Caki2 (cell line): ENCODE measurements at regions not wholly inside any gene's neighbourhood (a gene's known extent, or its start where the extent isn't known, plus 50 kb on each side); places are given as distances from the start of the nearest gene placed in this dataset.
A peak's percentile ranks its signal among the peaks of the same experiment; 100 is the strongest.
"Not testable (repeated sequence)": the region's sequence is repeated elsewhere in the genome, so short reads cannot be mapped to it uniquely, and the experiment has no call there.

Experiments used
- DNase-seq: peaks from one replicate; pipeline ENCODE4 v3.0.0-alpha.2; 2015; ENCODE audit warnings: low read depth
- in situ Hi-C: cut with HindIII; loops from 2 replicates; pipeline ENCODE4 v1.10.0; 2016; ENCODE audit warnings: low sequenced_read_pairs, low pct_unique_long_range_greater_than_20kb, mixed read lengths

- DNase-seq: no peak
- in situ Hi-C loops: no loop called here
These were observed 172.4 kb upstream of the ATP11B start for GRCh38 chr3:182620723-182621434.

GRCh38 chr3:182621435-182622240 is 171.7 kb upstream of the ATP11B start:
- DNase-seq: no peak
- in situ Hi-C loops: no loop called here

- in situ Hi-C loops: no loop called here
- no peak for DNase-seq
These were observed 171.1 kb upstream of the ATP11B start for GRCh38 chr3:182622241-182622545.

GRCh38 chr3:182626484-182627467 is 166.5 kb upstream of the ATP11B start:
- in situ Hi-C loops: no loop called here
- no peak for DNase-seq

GRCh38 chr3:182628531-182628930 is 164.8 kb upstream of the ATP11B start:
- in situ Hi-C loops: no loop called here
- no peak for DNase-seq

- DNase-seq: no peak
- in situ Hi-C loops: no loop called here
These were observed 163.8 kb upstream of the ATP11B start for GRCh38 chr3:182629521-182629920.

GRCh38 chr3:182631183-182632076 is 161.9 kb upstream of the ATP11B start:
- no peak for DNase-seq
- in situ Hi-C loops: no loop called here

DNA sequence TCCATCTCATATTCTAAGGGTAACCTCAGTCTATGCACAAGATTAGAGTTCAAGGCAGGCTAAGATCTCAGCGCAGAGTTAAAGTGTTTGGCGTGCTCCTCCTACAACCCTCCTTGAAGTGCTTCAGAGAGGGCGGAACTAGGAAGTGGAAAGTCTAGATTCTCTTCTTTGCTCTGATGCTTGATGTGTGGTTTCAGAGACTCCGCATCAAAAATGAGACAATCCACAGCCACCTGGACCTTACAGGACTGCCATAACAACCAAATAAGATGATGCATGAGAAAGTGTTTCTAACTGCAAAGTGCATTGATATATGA is 161.3 kb upstream of the ATP11B start:
- in situ Hi-C loops: no loop called here
- no peak for DNase-seq

GRCh38 chr3:182633186-182633585 is 160.1 kb upstream of the ATP11B start:
- in situ Hi-C loops: no loop called here
- DNase-seq: no peak

GRCh38 chr3:182636646-182637045 is 156.7 kb upstream of the ATP11B start:
- in situ Hi-C loops: no loop called here
- DNase-seq: no peak

GRCh38 chr3:182637350-182638110 is 155.8 kb upstream of the ATP11B start:
- DNase-seq: no peak
- in situ Hi-C loops: no loop called here

- in situ Hi-C loops: no loop called here
- DNase-seq: no peak
These were observed 149.3 kb upstream of the ATP11B start for GRCh38 chr3:182644013-182644412.

DNA sequence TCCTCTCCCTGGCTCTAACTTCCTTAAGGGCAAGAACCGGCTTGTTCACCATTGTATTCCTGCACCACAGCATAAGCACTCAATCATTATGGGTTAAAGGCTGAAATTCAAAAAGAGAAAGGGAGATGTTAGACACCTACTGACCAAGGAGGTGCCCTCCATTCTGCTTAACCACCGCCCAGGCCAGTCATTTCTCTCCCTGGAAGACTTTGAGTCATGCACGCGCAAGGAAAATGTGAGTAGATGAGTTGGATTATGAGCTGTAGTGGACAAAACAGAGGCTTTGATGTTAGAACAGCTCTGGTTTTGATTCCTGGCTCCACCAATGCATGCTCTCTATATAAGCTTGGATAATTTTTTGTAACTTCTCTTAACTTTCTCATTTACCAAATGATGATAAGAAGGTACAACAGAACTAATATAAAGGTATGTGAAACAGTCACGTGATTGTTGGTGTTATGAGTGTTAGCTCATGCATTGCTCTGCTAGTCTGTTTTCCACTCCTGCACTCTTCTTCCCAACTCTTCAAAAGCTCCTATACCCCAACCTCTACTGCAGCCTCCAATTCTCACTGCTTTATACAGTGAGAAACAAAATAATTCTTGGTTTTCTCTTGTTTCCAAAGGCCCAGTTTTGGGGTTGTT is 148.4 kb upstream of the ATP11B start:
- in situ Hi-C loops: no loop called here
- DNase-seq: no peak

DNA sequence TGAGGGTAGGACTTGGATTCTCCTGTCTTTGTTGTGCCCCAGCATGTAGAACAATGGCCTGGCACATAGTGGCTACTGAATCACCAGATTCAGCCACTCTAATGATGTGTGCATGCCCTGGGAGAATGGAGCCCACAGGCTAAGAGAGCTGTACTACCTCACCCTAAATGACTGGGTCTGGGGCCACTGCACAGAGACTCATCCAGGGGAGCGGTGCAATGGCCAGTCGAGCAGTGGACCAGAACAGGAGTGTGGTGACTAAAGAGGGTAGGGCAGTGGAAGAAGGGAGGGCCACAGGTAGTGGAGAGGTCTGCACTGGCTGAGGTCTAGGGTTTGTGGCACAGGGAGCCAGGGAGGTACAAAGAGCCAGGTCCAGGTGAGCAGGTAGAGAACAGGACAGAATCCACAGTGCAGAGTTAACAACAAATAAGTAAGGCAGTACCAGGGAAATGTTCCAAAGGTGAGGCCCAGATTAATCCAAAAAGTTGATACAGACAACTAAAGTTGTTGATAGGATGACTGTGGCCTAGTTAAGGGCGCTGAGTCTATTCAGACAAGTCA is 142.7 kb upstream of the ATP11B start:
- in situ Hi-C loops: no loop called here
- DNase-seq: peak; percentile 56

DNA sequence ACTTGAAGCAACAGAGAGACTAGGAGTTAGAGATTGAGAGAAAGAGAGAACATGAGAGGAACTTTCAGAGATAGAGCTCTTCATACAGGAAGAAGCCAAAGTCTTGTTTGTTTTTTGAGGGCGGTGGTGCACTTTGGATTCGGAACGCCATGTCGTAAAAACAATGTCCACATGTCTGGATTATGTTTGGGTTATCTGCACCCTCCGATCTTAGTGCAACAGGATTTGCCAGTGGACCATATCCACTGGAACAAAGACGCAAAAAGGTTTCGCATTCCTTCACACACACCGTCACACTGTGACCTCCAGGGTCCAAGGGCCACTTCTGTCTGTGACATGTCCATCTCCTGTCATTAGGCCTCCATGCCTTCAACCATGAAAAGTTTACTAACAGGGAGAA is 141.8 kb upstream of the ATP11B start:
- in situ Hi-C loops: no loop called here

GRCh38 chr3:182653065-182653464 is 140.2 kb upstream of the ATP11B start:
- in situ Hi-C loops, DNase-seq: not testable (repeated sequence)

More for the DNA sequence above, 141.8 kb upstream of the ATP11B start:
- peak; percentile 57 for DNase-seq

DNA sequence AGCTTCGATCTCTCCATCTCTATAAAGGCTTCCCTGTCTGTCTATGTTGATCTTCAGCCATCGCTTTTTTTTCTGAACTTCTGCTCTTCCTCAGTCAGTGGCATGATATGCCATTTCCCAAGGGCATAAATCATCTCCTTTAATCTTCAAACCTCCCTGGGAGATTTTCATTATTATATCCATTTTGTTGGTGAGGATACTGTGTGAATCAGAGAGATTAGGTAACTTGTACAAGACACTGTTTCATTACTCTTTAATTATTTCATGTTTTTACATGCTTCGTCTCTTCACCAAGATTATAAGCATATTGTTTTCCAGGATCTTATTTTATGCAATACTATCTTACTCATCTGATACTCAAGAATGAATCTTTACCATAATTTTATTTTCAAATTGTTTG is 124.8 kb upstream of the ATP11B start:
- DNase-seq: no peak
- in situ Hi-C loops: no loop called here
